ENCODE measurements at regions not wholly inside any gene's neighbourhood (a gene's known extent, or its start where the extent isn't known, plus 50 kb on each side); places are given as distances from the start of the nearest gene placed in this dataset.
A peak's percentile ranks its signal among the peaks of the same experiment; 100 is the strongest.

DNA sequence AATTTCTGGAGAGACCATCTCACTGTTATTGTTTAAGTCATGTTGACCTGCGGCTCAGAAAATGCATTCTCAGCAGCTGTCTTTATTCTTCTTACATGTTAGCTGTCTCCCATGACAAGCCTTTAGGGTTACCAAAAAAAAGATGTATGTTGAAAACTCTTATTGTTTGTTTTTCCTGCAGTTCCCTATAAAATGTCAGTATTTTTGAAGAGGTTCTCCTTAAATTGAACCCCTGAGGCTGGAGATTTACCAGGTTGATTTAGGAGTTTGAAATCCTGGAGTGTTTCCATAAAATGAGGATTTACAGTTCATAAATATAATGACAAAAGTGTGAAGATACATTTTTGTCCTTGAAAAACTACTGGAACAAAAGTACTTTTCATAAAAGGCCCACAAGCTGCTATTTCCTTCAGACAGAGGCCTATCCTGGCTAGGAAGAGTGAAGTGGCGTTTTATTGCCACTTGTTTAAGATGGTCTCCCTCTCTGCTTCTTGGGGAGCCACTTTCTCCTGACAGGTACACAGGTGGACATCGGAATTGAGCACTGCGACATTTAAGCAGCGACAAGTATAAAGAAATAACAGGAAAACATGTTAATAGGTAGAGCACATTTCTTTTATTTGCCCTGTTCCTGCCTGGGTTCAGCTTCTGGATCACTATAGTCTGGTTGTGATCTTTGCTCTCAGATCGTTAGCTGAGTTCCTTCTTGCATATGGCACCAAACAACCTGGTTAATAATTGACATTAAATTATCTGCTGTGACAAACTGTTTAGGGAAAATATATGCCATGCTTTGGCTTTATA is 344.8 kb upstream of the RPS23 start (continued):
- TF ChIP-seq, protein P1, sequence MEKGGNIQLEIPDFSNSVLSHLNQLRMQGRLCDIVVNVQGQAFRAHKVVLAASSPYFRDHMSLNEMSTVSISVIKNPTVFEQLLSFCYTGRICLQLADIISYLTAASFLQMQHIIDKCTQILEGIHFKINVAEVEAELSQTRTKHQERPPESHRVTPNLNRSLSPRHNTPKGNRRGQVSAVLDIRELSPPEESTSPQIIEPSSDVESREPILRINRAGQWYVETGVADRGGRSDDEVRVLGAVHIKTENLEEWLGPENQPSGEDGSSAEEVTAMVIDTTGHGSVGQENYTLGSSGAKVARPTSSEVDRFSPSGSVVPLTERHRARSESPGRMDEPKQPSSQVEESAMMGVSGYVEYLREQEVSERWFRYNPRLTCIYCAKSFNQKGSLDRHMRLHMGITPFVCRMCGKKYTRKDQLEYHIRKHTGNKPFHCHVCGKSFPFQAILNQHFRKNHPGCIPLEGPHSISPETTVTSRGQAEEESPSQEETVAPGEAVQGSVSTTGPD (CRISPR knock-in tag; IDR thresholded peaks at IDR 0.05) = no peak
- no peak for TF ChIP-seq ESRRA (CRISPR knock-in tag; IDR thresholded peaks at IDR 0.05; ENCODE audit: low read depth)
- no peak for TF ChIP-seq IKZF4 (CRISPR knock-in tag; IDR thresholded peaks at IDR 0.05; ENCODE audit: borderline replicate concordance, low read depth, not compliant biosample characterization)
- peak; percentile 52; the same call in 1 of the 2 replicates for TF ChIP-seq KMT2B (CRISPR knock-in tag; IDR thresholded peaks at IDR 0.05)
- TF ChIP-seq ZNF83 (CRISPR knock-in tag; IDR thresholded peaks at IDR 0.05; ENCODE audit: borderline replicate concordance) = no peak
- TF ChIP-seq ZNF672 (CRISPR knock-in tag; IDR thresholded peaks at IDR 0.05) = no peak
- peak; percentile 46 for TF ChIP-seq TEAD3 (CRISPR knock-in tag; optimal IDR thresholded peaks at IDR 0.05; ENCODE audit: borderline replicate concordance)
- no peak for TF ChIP-seq ZNF75D (CRISPR knock-in tag; IDR thresholded peaks at IDR 0.05; ENCODE audit: borderline replicate concordance)
- TF ChIP-seq KDM6A (CRISPR knock-in tag; IDR thresholded peaks at IDR 0.05; ENCODE audit: low read depth) = peak; percentile 74; the same call in 1 of the 2 replicates
- no peak for TF ChIP-seq ZNF766 (CRISPR knock-in tag; IDR thresholded peaks at IDR 0.05; ENCODE audit: borderline replicate concordance)
- TF ChIP-seq ZBTB42 (CRISPR knock-in tag; IDR thresholded peaks at IDR 0.05) = no peak
- no peak for TF ChIP-seq ZNF749 (CRISPR knock-in tag; IDR thresholded peaks at IDR 0.05; ENCODE audit: borderline replicate concordance)
- 0 out of 2 replicates have a peak, but pooled peaks have one; percentile 12 for TF ChIP-seq FOSL2 (CRISPR knock-in tag; IDR thresholded peaks at IDR 0.05)
- TF ChIP-seq ZNF24 (IDR thresholded peaks at IDR 0.05) = no peak
- TF ChIP-seq, protein P2, sequence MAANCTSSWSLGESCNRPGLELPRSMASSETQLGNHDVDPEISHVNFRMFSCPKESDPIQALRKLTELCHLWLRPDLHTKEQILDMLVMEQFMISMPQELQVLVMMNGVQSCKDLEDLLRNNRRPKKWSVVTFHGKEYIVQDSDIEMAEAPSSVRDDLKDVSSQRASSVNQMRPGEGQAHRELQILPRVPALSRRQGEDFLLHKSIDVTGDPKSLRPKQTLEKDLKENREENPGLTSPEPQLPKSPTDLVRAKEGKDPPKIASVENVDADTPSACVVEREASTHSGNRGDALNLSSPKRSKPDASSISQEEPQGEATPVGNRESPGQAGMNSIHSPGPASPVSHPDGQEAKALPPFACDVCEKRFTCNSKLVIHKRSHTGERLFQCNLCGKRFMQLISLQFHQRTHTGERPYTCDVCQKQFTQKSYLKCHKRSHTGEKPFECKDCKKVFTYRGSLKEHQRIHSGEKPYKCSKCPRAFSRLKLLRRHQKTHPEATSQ (CRISPR knock-in tag; IDR thresholded peaks at IDR 0.05; ENCODE audit: borderline replicate concordance) = peak; percentile 59; the same call in 1 of the 2 replicates
- TF ChIP-seq PPARG (CRISPR knock-in tag; conservative IDR thresholded peaks at IDR 0.05) = no peak
- TF ChIP-seq NFIB (CRISPR knock-in tag; IDR thresholded peaks at IDR 0.05; ENCODE audit: borderline replicate concordance) = no peak
- TF ChIP-seq, protein P3, sequence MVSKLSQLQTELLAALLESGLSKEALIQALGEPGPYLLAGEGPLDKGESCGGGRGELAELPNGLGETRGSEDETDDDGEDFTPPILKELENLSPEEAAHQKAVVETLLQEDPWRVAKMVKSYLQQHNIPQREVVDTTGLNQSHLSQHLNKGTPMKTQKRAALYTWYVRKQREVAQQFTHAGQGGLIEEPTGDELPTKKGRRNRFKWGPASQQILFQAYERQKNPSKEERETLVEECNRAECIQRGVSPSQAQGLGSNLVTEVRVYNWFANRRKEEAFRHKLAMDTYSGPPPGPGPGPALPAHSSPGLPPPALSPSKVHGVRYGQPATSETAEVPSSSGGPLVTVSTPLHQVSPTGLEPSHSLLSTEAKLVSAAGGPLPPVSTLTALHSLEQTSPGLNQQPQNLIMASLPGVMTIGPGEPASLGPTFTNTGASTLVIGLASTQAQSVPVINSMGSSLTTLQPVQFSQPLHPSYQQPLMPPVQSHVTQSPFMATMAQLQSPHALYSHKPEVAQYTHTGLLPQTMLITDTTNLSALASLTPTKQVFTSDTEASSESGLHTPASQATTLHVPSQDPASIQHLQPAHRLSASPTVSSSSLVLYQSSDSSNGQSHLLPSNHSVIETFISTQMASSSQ (IDR thresholded peaks at IDR 0.05; ENCODE audit: low read depth) = peak; percentile 96
- TF ChIP-seq, protein P3 (CRISPR knock-in tag; IDR thresholded peaks at IDR 0.05; ENCODE audit: borderline replicate concordance) = peak; percentile 96
- peak; percentile 39; the same call in 1 of the 2 replicates for TF ChIP-seq ZNF205 (CRISPR knock-in tag; IDR thresholded peaks at IDR 0.05)
- TF ChIP-seq SATB2 (CRISPR knock-in tag; IDR thresholded peaks at IDR 0.05) = no peak
- TF ChIP-seq RFXAP (CRISPR knock-in tag; IDR thresholded peaks at IDR 0.05; ENCODE audit: borderline replicate concordance) = no peak
- TF ChIP-seq ZNF292 (CRISPR knock-in tag; IDR thresholded peaks at IDR 0.05; ENCODE audit: borderline replicate concordance, low read depth) = 0 out of 2 replicates have a peak, but pooled peaks have one; percentile 26
- TF ChIP-seq LCORL (IDR thresholded peaks at IDR 0.05) = no peak
- TF ChIP-seq LCORL (CRISPR knock-in tag; IDR thresholded peaks at IDR 0.05) = 0 out of 2 replicates have a peak, but pooled peaks have one; percentile 9

Measured in HepG2 (cell line).